Inflammatory macrophage treated with lipopolysaccharide for 4 hours (primary cell): ENCODE measurements at regions not wholly inside any gene's neighbourhood (a gene's known extent, or its start where the extent isn't known, plus 50 kb on each side); places are given as distances from the start of the nearest gene placed in this dataset.

ENCODE experiments used
- DNase-seq: peaks from one replicate; pipeline ENCODE4 v3.0.0-alpha.2; 2020

- no peak for DNase-seq
Measured at GRCh38 chr10:131638049-131638879, 262.5 kb upstream of the PPP2R2D start.

- no peak for DNase-seq
Measured at GRCh38 chr10:131638880-131639278, 261.9 kb upstream of the PPP2R2D start.

GRCh38 chr10:131640045-131640644 lies 260.7 kb upstream of the PPP2R2D start:
- no peak for DNase-seq

- no peak for DNase-seq
Measured at GRCh38 chr10:131641231-131641630, 259.6 kb upstream of the PPP2R2D start.

GRCh38 chr10:131641898-131642297 lies 258.9 kb upstream of the PPP2R2D start:
- DNase-seq: no peak

GRCh38 chr10:131642966-131643365 lies 257.8 kb upstream of the PPP2R2D start:
- no peak for DNase-seq

- DNase-seq: no peak
Measured at GRCh38 chr10:131644289-131644688, 256.5 kb upstream of the PPP2R2D start.

GRCh38 chr10:131644864-131645658 lies 255.7 kb upstream of the PPP2R2D start:
- no peak for DNase-seq

- DNase-seq: no peak
Measured at GRCh38 chr10:131645756-131646155, 255.1 kb upstream of the PPP2R2D start.

- DNase-seq: no peak
Measured at GRCh38 chr10:131646551-131647525, 254.0 kb upstream of the PPP2R2D start.

- no peak for DNase-seq
Measured at GRCh38 chr10:131647789-131648188, 253.0 kb upstream of the PPP2R2D start.

GRCh38 chr10:131648386-131649020 lies 252.3 kb upstream of the PPP2R2D start:
- no peak for DNase-seq

- no peak for DNase-seq
Measured at GRCh38 chr10:131649617-131650016, 251.2 kb upstream of the PPP2R2D start.

GRCh38 chr10:131650169-131650705 lies 250.6 kb upstream of the PPP2R2D start:
- DNase-seq: no peak

GRCh38 chr10:131650771-131651673 lies 249.8 kb upstream of the PPP2R2D start:
- DNase-seq: no peak

- DNase-seq: no peak
Measured at GRCh38 chr10:131651674-131652437, 249.0 kb upstream of the PPP2R2D start.

- DNase-seq: no peak
Measured at GRCh38 chr10:131652438-131653139, 248.2 kb upstream of the PPP2R2D start.

- DNase-seq: no peak
Measured at GRCh38 chr10:131653140-131653539, 247.7 kb upstream of the PPP2R2D start.
